ENCODE measurements at regions not wholly inside any gene's neighbourhood (a gene's known extent, or its start where the extent isn't known, plus 50 kb on each side); places are given as distances from the start of the nearest gene placed in this dataset.

- FAIRE-seq (no peak), DNase-seq (ENCODE audit: insufficient read length, low spot score) (no peak)
These were observed 152.4 kb downstream of the TRIM29 start for GRCh38 chr11:119985551-119985950.

GRCh38 chr11:119983816-119984215 is 154.1 kb downstream of the TRIM29 start:
- FAIRE-seq, result no peak
- DNase-seq (ENCODE audit: insufficient read length, low spot score), result no peak

- no peak for DNase-seq (ENCODE audit: insufficient read length, low spot score)
- no peak for FAIRE-seq
These were observed 154.6 kb downstream of the TRIM29 start for GRCh38 chr11:119983240-119983732.

- DNase-seq (ENCODE audit: insufficient read length, low spot score) (no peak), FAIRE-seq (no peak)
These were observed 155.2 kb downstream of the TRIM29 start for GRCh38 chr11:119982517-119983239.

- no peak for DNase-seq (ENCODE audit: insufficient read length, low spot score)
- FAIRE-seq, result no peak
These were observed 157.5 kb downstream of the TRIM29 start for GRCh38 chr11:119980431-119980830.

GRCh38 chr11:119979701-119980100 is 158.2 kb downstream of the TRIM29 start:
- DNase-seq (ENCODE audit: insufficient read length, low spot score) (no peak), FAIRE-seq (no peak)

GRCh38 chr11:119978696-119979095 is 159.2 kb downstream of the TRIM29 start:
- no peak for FAIRE-seq

GRCh38 chr11:119977881-119978280 is 160.0 kb downstream of the TRIM29 start:
- FAIRE-seq (no peak), DNase-seq (ENCODE audit: insufficient read length, low spot score) (no peak)

More at GRCh38 chr11:119978696-119979095, 159.2 kb downstream of the TRIM29 start:
- DNase-seq (ENCODE audit: insufficient read length, low spot score), result no peak

GRCh38 chr11:119977561-119977860 is 160.4 kb downstream of the TRIM29 start:
- no peak for FAIRE-seq
- DNase-seq (ENCODE audit: insufficient read length, low spot score), result no peak

- FAIRE-seq, result no peak
- DNase-seq (ENCODE audit: insufficient read length, low spot score), result no peak
These were observed 160.9 kb downstream of the TRIM29 start for GRCh38 chr11:119976805-119977560.

- FAIRE-seq (no peak), DNase-seq (ENCODE audit: insufficient read length, low spot score) (no peak)
These were observed 162.3 kb downstream of the TRIM29 start for GRCh38 chr11:119975561-119976152.

- FAIRE-seq, result no peak
- no peak for DNase-seq (ENCODE audit: insufficient read length, low spot score)
These were observed 163.4 kb downstream of the TRIM29 start for GRCh38 chr11:119974467-119974866.

- FAIRE-seq (no peak), DNase-seq (ENCODE audit: insufficient read length, low spot score) (no peak)
These were observed 163.9 kb downstream of the TRIM29 start for GRCh38 chr11:119974051-119974450.

- DNase-seq (ENCODE audit: insufficient read length, low spot score) (no peak), FAIRE-seq (no peak)
These were observed 165.6 kb downstream of the TRIM29 start for GRCh38 chr11:119972281-119972680.

- DNase-seq (ENCODE audit: insufficient read length, low spot score) (no peak), FAIRE-seq (no peak)
These were observed 167.2 kb downstream of the TRIM29 start for GRCh38 chr11:119970555-119971304.

- FAIRE-seq, result no peak
- DNase-seq (ENCODE audit: insufficient read length, low spot score), result no peak
These were observed 173.5 kb downstream of the TRIM29 start for GRCh38 chr11:119964136-119965025.

GRCh38 chr11:119957951-119958350 is 180.0 kb downstream of the TRIM29 start:
- FAIRE-seq (no peak), DNase-seq (ENCODE audit: insufficient read length, low spot score) (no peak)

- FAIRE-seq (no peak), DNase-seq (ENCODE audit: insufficient read length, low spot score) (no peak)
These were observed 185.5 kb downstream of the TRIM29 start for GRCh38 chr11:119952441-119952840.

- FAIRE-seq, result no peak
- DNase-seq (ENCODE audit: insufficient read length, low spot score), result no peak
These were observed 194.6 kb downstream of the TRIM29 start for GRCh38 chr11:119943298-119943655.
